ENCODE measurements at regions not wholly inside any gene's neighbourhood (a gene's known extent, or its start where the extent isn't known, plus 50 kb on each side); places are given as distances from the start of the nearest gene placed in this dataset.

DNA sequence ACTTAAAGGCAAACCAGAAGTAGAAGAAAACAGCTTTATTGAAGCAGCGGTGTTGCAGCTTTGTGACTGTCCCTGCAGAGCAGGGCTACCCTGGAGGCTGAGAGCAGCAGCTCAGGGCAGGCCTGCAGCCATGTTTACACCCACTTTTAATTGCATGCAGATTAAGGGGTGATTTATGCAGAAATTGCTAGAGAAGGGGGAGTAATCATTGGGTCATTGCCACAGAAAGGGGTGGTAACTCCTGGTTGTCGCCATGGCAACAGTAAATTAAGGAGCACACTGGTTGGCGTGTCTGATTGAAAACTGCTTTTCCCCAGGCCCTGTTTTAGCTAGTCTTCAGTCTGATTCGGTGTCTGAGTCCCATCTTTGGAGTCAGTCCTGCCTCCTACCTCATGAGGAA is 195.4 kb upstream of the HDAC4 start:
- no peak overlapping the region for H3K4me2 ChIP-seq (ENCODE audit: low read length)
- H3K79me2 ChIP-seq (ENCODE audit: insufficient read depth, low read length), result no peaks in the 10 kb centered on the region
- H2AFZ ChIP-seq (ENCODE audit: low read length), result no peak overlapping the region
- H3K9ac ChIP-seq (ENCODE audit: low read length), result no peak overlapping the region
- no peak overlapping the region for H3K4me3 ChIP-seq (ENCODE audit: low read depth, low read length, poor library complexity, severe bottlenecking)
- H3K27ac ChIP-seq (ENCODE audit: low read depth, low read length, poor library complexity, severe bottlenecking), result no peak overlapping the region
- TF ChIP-seq EZH2 (IDR thresholded peaks at IDR 0.05; ENCODE audit: borderline replicate concordance, low read length), result no peak
- TF ChIP-seq, protein P1, sequence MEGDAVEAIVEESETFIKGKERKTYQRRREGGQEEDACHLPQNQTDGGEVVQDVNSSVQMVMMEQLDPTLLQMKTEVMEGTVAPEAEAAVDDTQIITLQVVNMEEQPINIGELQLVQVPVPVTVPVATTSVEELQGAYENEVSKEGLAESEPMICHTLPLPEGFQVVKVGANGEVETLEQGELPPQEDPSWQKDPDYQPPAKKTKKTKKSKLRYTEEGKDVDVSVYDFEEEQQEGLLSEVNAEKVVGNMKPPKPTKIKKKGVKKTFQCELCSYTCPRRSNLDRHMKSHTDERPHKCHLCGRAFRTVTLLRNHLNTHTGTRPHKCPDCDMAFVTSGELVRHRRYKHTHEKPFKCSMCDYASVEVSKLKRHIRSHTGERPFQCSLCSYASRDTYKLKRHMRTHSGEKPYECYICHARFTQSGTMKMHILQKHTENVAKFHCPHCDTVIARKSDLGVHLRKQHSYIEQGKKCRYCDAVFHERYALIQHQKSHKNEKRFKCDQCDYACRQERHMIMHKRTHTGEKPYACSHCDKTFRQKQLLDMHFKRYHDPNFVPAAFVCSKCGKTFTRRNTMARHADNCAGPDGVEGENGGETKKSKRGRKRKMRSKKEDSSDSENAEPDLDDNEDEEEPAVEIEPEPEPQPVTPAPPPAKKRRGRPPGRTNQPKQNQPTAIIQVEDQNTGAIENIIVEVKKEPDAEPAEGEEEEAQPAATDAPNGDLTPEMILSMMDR (IDR thresholded peaks at IDR 0.05; ENCODE audit: low read length), result no peak
- no peaks in the 10 kb centered on the region for H3K9me3 ChIP-seq (ENCODE audit: low read length)
- H4K20me1 ChIP-seq (ENCODE audit: insufficient read depth, low read length), result no peaks in the 10 kb centered on the region
- H3F3A ChIP-seq (ENCODE audit: insufficient read depth, low read length), result no peaks in the 10 kb centered on the region
- H3K27me3 ChIP-seq (ENCODE audit: insufficient read depth, low read length), result peaks cover 4% of the 10 kb centered on the region; the same call in 1 of the 2 replicates
- H3K4me1 ChIP-seq (ENCODE audit: insufficient read depth, low read length, severe bottlenecking), result no peaks in the 10 kb centered on the region
- H3K9me2 ChIP-seq (ENCODE audit: low read depth, low read length), result no peaks in the 10 kb centered on the region
- no peaks in the 10 kb centered on the region for H3K36me3 ChIP-seq (ENCODE audit: insufficient read depth, low read length)

DNA sequence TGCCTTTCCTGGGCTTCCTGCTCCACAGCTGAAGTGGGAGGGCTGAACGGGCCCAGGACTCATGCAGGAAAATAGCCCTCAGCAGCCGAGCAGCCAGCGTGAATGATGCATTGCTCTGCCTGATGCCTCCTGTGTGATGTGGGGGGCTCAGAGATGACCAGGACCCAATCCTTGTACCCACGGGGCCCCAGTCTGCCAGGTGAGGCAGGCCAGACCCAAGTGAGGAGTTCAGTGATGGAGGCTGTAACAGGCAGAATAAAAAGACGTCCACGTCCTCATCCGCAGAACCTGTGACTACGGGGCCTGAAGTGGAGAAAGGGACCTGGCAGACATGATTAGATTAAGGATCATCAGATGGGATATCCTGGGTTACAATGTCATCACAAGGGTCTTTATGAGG is 194.9 kb upstream of the HDAC4 start:
- H3K27ac ChIP-seq (ENCODE audit: low read depth, low read length, poor library complexity, severe bottlenecking), result no peak overlapping the region
- H3K9me3 ChIP-seq (ENCODE audit: low read length), result no peaks in the 10 kb centered on the region

DNA sequence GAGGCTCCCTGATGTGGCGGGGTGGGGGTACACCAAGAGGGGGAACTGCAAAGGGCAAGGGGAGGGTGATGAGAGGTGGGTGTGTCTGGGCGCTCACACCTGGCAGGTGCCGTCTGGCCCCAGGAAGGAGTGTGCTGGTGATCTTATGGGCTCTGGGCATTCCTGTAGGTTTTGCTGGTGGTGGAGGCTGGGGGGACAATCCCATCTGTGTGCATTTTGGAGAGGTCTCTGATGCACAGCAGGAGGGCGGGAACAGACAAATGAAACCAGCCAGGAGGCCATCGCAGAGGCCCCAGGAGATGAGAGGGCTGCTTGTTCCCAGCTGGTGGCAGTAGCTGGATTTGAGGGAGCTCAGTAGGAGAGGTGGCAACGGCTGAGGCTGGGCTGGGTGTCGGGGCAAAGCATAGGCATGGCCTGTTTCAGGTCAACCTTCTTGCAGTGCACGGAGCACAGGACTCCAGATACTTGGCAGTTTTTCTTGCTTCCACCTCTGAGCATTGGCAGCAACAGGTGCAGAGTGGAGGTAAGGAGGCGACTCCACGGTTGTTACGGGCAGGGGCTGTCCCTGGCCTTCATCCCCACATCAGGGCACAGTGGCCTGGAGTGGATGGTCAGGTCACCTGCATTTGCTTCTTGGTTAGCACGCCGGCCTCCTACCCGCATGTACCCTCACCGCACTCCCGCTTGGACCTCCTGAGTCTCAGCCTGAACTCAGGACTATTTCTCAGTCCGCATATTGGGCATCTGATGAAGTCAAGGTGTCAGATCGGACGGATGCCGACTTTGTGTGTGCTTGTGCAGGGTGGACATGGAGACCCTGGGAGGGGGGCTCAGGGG is 194.2 kb upstream of the HDAC4 start:
- peaks cover 4% of the 10 kb centered on the region; the same call in 1 of the 2 replicates for H3K27me3 ChIP-seq (ENCODE audit: insufficient read depth, low read length)
- no peaks in the 10 kb centered on the region for H3F3A ChIP-seq (ENCODE audit: insufficient read depth, low read length)
- H3K27ac ChIP-seq (ENCODE audit: low read depth, low read length, poor library complexity, severe bottlenecking), result no peak overlapping the region
- H4K20me1 ChIP-seq (ENCODE audit: insufficient read depth, low read length), result no peaks in the 10 kb centered on the region
- no peaks in the 10 kb centered on the region for H3K9me3 ChIP-seq (ENCODE audit: low read length)
- H2AFZ ChIP-seq (ENCODE audit: low read length), result no peak overlapping the region
- no peak overlapping the region for H3K4me3 ChIP-seq (ENCODE audit: low read depth, low read length, poor library complexity, severe bottlenecking)
- no peaks in the 10 kb centered on the region for H3K4me1 ChIP-seq (ENCODE audit: insufficient read depth, low read length, severe bottlenecking)
- H3K9me2 ChIP-seq (ENCODE audit: low read depth, low read length), result no peaks in the 10 kb centered on the region
- H3K36me3 ChIP-seq (ENCODE audit: insufficient read depth, low read length), result no peaks in the 10 kb centered on the region
- H3K9ac ChIP-seq (ENCODE audit: low read length), result no peak overlapping the region
- no peak overlapping the region for H3K4me2 ChIP-seq (ENCODE audit: low read length)
- H3K79me2 ChIP-seq (ENCODE audit: insufficient read depth, low read length), result no peaks in the 10 kb centered on the region
- TF ChIP-seq EZH2 (IDR thresholded peaks at IDR 0.05; ENCODE audit: borderline replicate concordance, low read length), result no peak
- TF ChIP-seq, protein P1 (IDR thresholded peaks at IDR 0.05; ENCODE audit: low read length), result no peak

More for the DNA sequence above, 194.9 kb upstream of the HDAC4 start:
- Histone ChIP-seq H3K9ac (ENCODE audit: low read length) (no peak overlapping the region), H3K9me2 (ENCODE audit: low read depth, low read length) (no peaks in the 10 kb centered on the region), H3K4me3 (ENCODE audit: low read depth, low read length, poor library complexity, severe bottlenecking) (no peak overlapping the region), H3K79me2 (ENCODE audit: insufficient read depth, low read length) (no peaks in the 10 kb centered on the region), H4K20me1 (ENCODE audit: insufficient read depth, low read length) (no peaks in the 10 kb centered on the region), H2AFZ (ENCODE audit: low read length) (no peak overlapping the region), H3K27me3 (ENCODE audit: insufficient read depth, low read length) (peaks cover 4% of the 10 kb centered on the region; the same call in 1 of the 2 replicates), H3K4me1 (ENCODE audit: insufficient read depth, low read length, severe bottlenecking) (no peaks in the 10 kb centered on the region), H3K36me3 (ENCODE audit: insufficient read depth, low read length) (no peaks in the 10 kb centered on the region), H3F3A (ENCODE audit: insufficient read depth, low read length) (no peaks in the 10 kb centered on the region), H3K4me2 (ENCODE audit: low read length) (no peak overlapping the region)
- no peak for TF ChIP-seq EZH2 (IDR thresholded peaks at IDR 0.05; ENCODE audit: borderline replicate concordance, low read length)
- TF ChIP-seq, protein P1 (IDR thresholded peaks at IDR 0.05; ENCODE audit: low read length), result no peak

Data from OCI-LY1 (cell line).